Endodermal cell (in vitro differentiated cells): ENCODE measurements at regions not wholly inside any gene's neighbourhood (a gene's known extent, or its start where the extent isn't known, plus 50 kb on each side); places are given as distances from the start of the nearest gene placed in this dataset.

Source experiments
- DNase-seq: peaks from one replicate; pipeline ENCODE4 v3.0.0-alpha.2; 2017
- H3K27ac ChIP-seq: 2 replicates; pipeline ENCODE4 v1.5.1; 2013; ENCODE audit warnings: mild to moderate bottlenecking, low read depth, low read length, moderate library complexity
- H3K27me3 ChIP-seq: 2 replicates; pipeline ENCODE4 v1.6.1; 2013; ENCODE audit warnings: mild to moderate bottlenecking, low read length, moderate library complexity; ENCODE audit not compliant: insufficient read depth, control insufficient read depth, poor library complexity, severe bottlenecking
- H3K36me3 ChIP-seq: 2 replicates; pipeline ENCODE4 v1.7.0; 2013; ENCODE audit warnings: mild to moderate bottlenecking, low read length, moderate library complexity; ENCODE audit not compliant: control insufficient read depth, insufficient read depth
- H3K4me1 ChIP-seq: one replicate; pipeline ENCODE4 v1.7.0; 2013; ENCODE audit warnings: low read length; ENCODE audit not compliant: control insufficient read depth, insufficient read depth
- H3K4me3 ChIP-seq: 2 replicates; pipeline ENCODE4 v1.5.1; 2013; ENCODE audit warnings: mild to moderate bottlenecking, low read length, moderate library complexity
- H3K9ac ChIP-seq: 2 replicates; pipeline ENCODE4 v1.6.1; 2013; ENCODE audit warnings: mild to moderate bottlenecking, low read length, moderate library complexity; ENCODE audit not compliant: poor library complexity, severe bottlenecking; ENCODE audit errors: extremely low read depth
- H3K9me3 ChIP-seq: 2 replicates; pipeline ENCODE4 v1.6.1; 2013; ENCODE audit warnings: mild to moderate bottlenecking, low read length, moderate library complexity; ENCODE audit not compliant: control insufficient read depth
- H3K27ac Mint-ChIP-seq: 2 replicates; pipeline ENCODE4 v1.8.0; 2020; ENCODE audit warnings: mixed read lengths
- H3K27me3 Mint-ChIP-seq: 2 replicates; pipeline ENCODE4 v1.8.0; 2021; ENCODE audit warnings: mild to moderate bottlenecking, mixed read lengths; ENCODE audit not compliant: insufficient read depth
- H3K36me3 Mint-ChIP-seq: 2 replicates; pipeline ENCODE4 v1.8.0; 2020; ENCODE audit warnings: low read depth, mixed read lengths
- H3K4me1 Mint-ChIP-seq: 2 replicates; pipeline ENCODE4 v1.8.0; 2020; ENCODE audit warnings: mixed read lengths
- H3K4me3 Mint-ChIP-seq: 2 replicates; pipeline ENCODE4 v1.8.0; 2020; ENCODE audit warnings: mild to moderate bottlenecking, moderate library complexity, mixed read lengths
- H3K9me3 Mint-ChIP-seq: 2 replicates; pipeline ENCODE4 v1.8.0; 2020; ENCODE audit warnings: mild to moderate bottlenecking, mixed read lengths
- CTCF ChIP-seq: fragments of 200-600 bp; sonication (generic); conservative IDR thresholded peaks from 2 replicates; pipeline ENCODE4 v1.5.0; 2021; ENCODE audit warnings: antibody characterized with exemption, mild to moderate bottlenecking
- WGBS, 2 experiments: methylation state at CpG; one replicate each; pipeline versions ENCODE4 v1.1.5 to v1.1.7; 2013; ENCODE audit warnings: missing lambda C conversion rate in 2 of 2, mixed read lengths in 1 of 2; ENCODE audit not compliant: insufficient coverage in 1 of 2, insufficient read length in 1 of 2; 5-methylcytosine and 5-hydroxymethylcytosine counted together

GRCh38 chr1:78419309-78419708 is 71.5 kb upstream of the PTGFR start:
- Mint-ChIP-seq H3K27ac (no peak overlapping the region), H3K9me3 (no peaks in the 10 kb centered on the region)
- no peaks in the 10 kb centered on the region for H3K27me3 ChIP-seq

GRCh38 chr1:78420181-78420580 is 70.6 kb upstream of the PTGFR start:
- H3K27ac ChIP-seq, result no peak overlapping the region
- Mint-ChIP-seq H3K36me3 (no peaks in the 10 kb centered on the region), H3K4me3 (no peak overlapping the region), H3K27ac (no peak overlapping the region), H3K9me3 (no peaks in the 10 kb centered on the region), H3K4me1 (no peaks in the 10 kb centered on the region), H3K27me3 (no peaks in the 10 kb centered on the region)
- TF ChIP-seq CTCF, result no peak
- H3K36me3 ChIP-seq, result no peaks in the 10 kb centered on the region
- no peak for DNase-seq
- 100% methylated on average over 1 of the region's 3 CpGs; no CpG with 5 or more reads in 1 of the 2 experiments for WGBS, 2 experiments
- no peaks in the 10 kb centered on the region for H3K27me3 ChIP-seq
- H3K4me1 ChIP-seq, result no peaks in the 10 kb centered on the region
- H3K4me3 ChIP-seq, result no peak overlapping the region
- H3K9me3 ChIP-seq, result no peaks in the 10 kb centered on the region
- H3K9ac ChIP-seq, result no peak overlapping the region

More at GRCh38 chr1:78419309-78419708, 71.5 kb upstream of the PTGFR start:
- Histone ChIP-seq H3K27ac (no peak overlapping the region), H3K4me1 (no peaks in the 10 kb centered on the region), H3K4me3 (no peak overlapping the region), H3K9me3 (no peaks in the 10 kb centered on the region), H3K36me3 (no peaks in the 10 kb centered on the region), H3K9ac (no peak overlapping the region)
- H3K27me3 Mint-ChIP-seq, result no peaks in the 10 kb centered on the region
- H3K4me1 Mint-ChIP-seq, result no peaks in the 10 kb centered on the region
- 93% methylated on average over 3 of the region's 3 CpGs; no CpG with 5 or more reads in 1 of the 2 experiments for WGBS, 2 experiments
- no peak overlapping the region for H3K4me3 Mint-ChIP-seq
- no peak for DNase-seq
- TF ChIP-seq CTCF, result no peak
- H3K36me3 Mint-ChIP-seq, result no peaks in the 10 kb centered on the region

GRCh38 chr1:78420688-78421087 is 70.1 kb upstream of the PTGFR start:
- no peak overlapping the region for H3K27ac Mint-ChIP-seq
- H3K4me3 Mint-ChIP-seq, result no peak overlapping the region
- Histone ChIP-seq H3K27ac (no peak overlapping the region), H3K4me1 (no peaks in the 10 kb centered on the region), H3K27me3 (no peaks in the 10 kb centered on the region), H3K36me3 (no peaks in the 10 kb centered on the region), H3K4me3 (no peak overlapping the region), H3K9ac (no peak overlapping the region), H3K9me3 (no peaks in the 10 kb centered on the region)
- no peak for TF ChIP-seq CTCF
- H3K4me1 Mint-ChIP-seq, result no peaks in the 10 kb centered on the region
- no peaks in the 10 kb centered on the region for H3K9me3 Mint-ChIP-seq
- no peak for DNase-seq
- H3K27me3 Mint-ChIP-seq, result no peaks in the 10 kb centered on the region
- H3K36me3 Mint-ChIP-seq, result no peaks in the 10 kb centered on the region
